Prostate gland (tissue), 2 donors: ENCODE measurements at regions not wholly inside any gene's neighbourhood (a gene's known extent, or its start where the extent isn't known, plus 50 kb on each side); places are given as distances from the start of the nearest gene placed in this dataset.

Experiments used
- DNase-seq: peaks from one replicate; pipeline ENCODE4 v3.0.0-alpha.2; 2019; ENCODE audit warnings: low spot score
- H3K27ac ChIP-seq, 2 donors: fragments of 200-600 bp; sonication (generic); 2 replicates each; pipeline ENCODE4 v1.5.1; 2017 to 2019
- H3K27me3 ChIP-seq: fragments of 200-600 bp; sonication (generic); replicated peaks from 2 replicates; pipeline ENCODE4 v1.5.1; 2019; ENCODE audit not compliant: insufficient read depth
- H3K36me3 ChIP-seq, 2 donors: fragments of 200-600 bp; sonication (generic); 1 replicate in 1 of 2; 2 replicates in 1 of 2; pipeline versions ENCODE4 v1.5.1 to v1.8.1; 2017 to 2019
- H3K4me1 ChIP-seq: fragments of 200-600 bp; sonication (generic); replicated peaks from 2 replicates; pipeline ENCODE4 v1.5.1; 2019
- H3K4me3 ChIP-seq, 2 donors: fragments of 200-600 bp; sonication (generic); 2 replicates each; pipeline ENCODE4 v1.5.1; 2017 to 2019
- H3K9me3 ChIP-seq: fragments of 200-600 bp; sonication (generic); 2 replicates; pipeline ENCODE4 v1.5.1; 2017
- CTCF ChIP-seq, 4 experiments: fragments of 200-600 bp in 2 of 4; fragments of 450-650 bp in 2 of 4; sonication (generic) in 2 of 4; IDR thresholded peaks; 1 replicate in 3 of 4; 2 replicates in 1 of 4; pipeline ENCODE4 v1.5.1; 2016 to 2019; ENCODE audit warnings: antibody characterized with exemption in 4 of 4, mild to moderate bottlenecking in 2 of 4, moderate library complexity in 2 of 4
- POLR2A ChIP-seq: fragments of 450-650 bp; IDR thresholded peaks from one replicate; pipeline ENCODE4 v1.6.1; 2016; ENCODE audit warnings: antibody characterized with exemption, mild to moderate bottlenecking
- POLR2AphosphoS5 ChIP-seq: sonication (generic); formaldehyde crosslinking; IDR thresholded peaks from one replicate; pipeline ENCODE4 v1.6.1; 2017; ENCODE audit warnings: antibody characterized with exemption
- WGBS: methylation state at CpG from one replicate; pipeline ENCODE4 v1.1.5; 2018; 5-methylcytosine and 5-hydroxymethylcytosine counted together
- intact Hi-C: fragments of 100-400 bp; cut with DNase I; formaldehyde crosslinking; loops from one replicate; pipeline ENCODE4 v1.14.2; 2022

- no peaks in the 10 kb centered on the region for H3K36me3 ChIP-seq
- no peak overlapping the region for H3K4me3 ChIP-seq
- 91% methylated on average over 5 of the region's 5 CpGs for WGBS
- intact Hi-C loops: no loop called here
- H3K27me3 ChIP-seq: no peaks in the 10 kb centered on the region
- no peak for DNase-seq
- H3K27ac ChIP-seq: no peak overlapping the region
- H3K4me1 ChIP-seq: no peaks in the 10 kb centered on the region
- no peak for TF ChIP-seq POLR2A
- no peak for TF ChIP-seq POLR2AphosphoS5
- no peak for TF ChIP-seq CTCF (IDR thresholded peaks at IDR 0.05)
- H3K9me3 ChIP-seq: no peaks in the 10 kb centered on the region
Observed at GRCh38 chr13:38498271-38498670, 148.6 kb downstream of the UFM1 start.

- DNase-seq: no peak
- no peak for TF ChIP-seq POLR2A
- TF ChIP-seq POLR2AphosphoS5: no peak
- TF ChIP-seq CTCF (IDR thresholded peaks at IDR 0.05): no peak
- no peaks in the 10 kb centered on the region for H3K27me3 ChIP-seq
- no peak overlapping the region for H3K27ac ChIP-seq
- H3K9me3 ChIP-seq: no peaks in the 10 kb centered on the region
- intact Hi-C loops: no loop called here
- H3K4me1 ChIP-seq: no peaks in the 10 kb centered on the region
- no peak overlapping the region for H3K4me3 ChIP-seq
- 83% methylated on average over 1 of the region's 1 CpG for WGBS
- no peaks in the 10 kb centered on the region for H3K36me3 ChIP-seq
Observed at GRCh38 chr13:38514575-38514974, 164.9 kb downstream of the UFM1 start.

GRCh38 chr13:38518328-38518727 is 168.5 kb upstream of the FREM2 start:
- TF ChIP-seq POLR2A: no peak
- TF ChIP-seq CTCF (IDR thresholded peaks at IDR 0.05): no peak
- TF ChIP-seq POLR2AphosphoS5: no peak
- no peak overlapping the region for H3K4me3 ChIP-seq
- whole genome bisulfite sequencing: 71% methylated on average over 4 of the region's 4 CpGs

GRCh38 chr13:38519229-38519911 is 167.5 kb upstream of the FREM2 start:
- no peak for DNase-seq

More at GRCh38 chr13:38518328-38518727, 168.5 kb upstream of the FREM2 start:
- H3K27ac ChIP-seq: no peak overlapping the region
- peaks cover 4% of the 10 kb centered on the region for H3K27me3 ChIP-seq
- DNase-seq: no peak
- H3K36me3 ChIP-seq: no peaks in the 10 kb centered on the region
- no peaks in the 10 kb centered on the region for H3K9me3 ChIP-seq
- intact Hi-C loops: no loop called here
- H3K4me1 ChIP-seq: no peaks in the 10 kb centered on the region

More at GRCh38 chr13:38519229-38519911, 167.5 kb upstream of the FREM2 start:
- Histone ChIP-seq H3K4me1 (no peaks in the 10 kb centered on the region), H3K36me3 (no peaks in the 10 kb centered on the region), H3K9me3 (no peaks in the 10 kb centered on the region), H3K4me3 (no peak overlapping the region), H3K27me3 (peaks cover 4% of the 10 kb centered on the region), H3K27ac (no peak overlapping the region)
- no peak for TF ChIP-seq POLR2A
- no peak for TF ChIP-seq POLR2AphosphoS5
- no peak for TF ChIP-seq CTCF (IDR thresholded peaks at IDR 0.05)
- WGBS: 78% methylated on average over 6 of the region's 6 CpGs
- intact Hi-C loops: no loop called here
